ENCODE measurements at regions not wholly inside any gene's neighbourhood (a gene's known extent, or its start where the extent isn't known, plus 50 kb on each side); places are given as distances from the start of the nearest gene placed in this dataset.

GRCh38 chr1:239757716-239758115 is 334.0 kb upstream of the FMN2 start:
- DNase-seq (ENCODE audit: low read depth): no peak
- no peak overlapping the region for H3K4me3 ChIP-seq (ENCODE audit: low read depth, low read length)

- H3K4me3 ChIP-seq (ENCODE audit: low read depth, low read length): no peak overlapping the region
Observed at GRCh38 chr1:239758756-239759155, 332.9 kb upstream of the FMN2 start.

GRCh38 chr1:239761509-239761908 is 330.2 kb upstream of the FMN2 start:
- no peak for DNase-seq (ENCODE audit: low read depth)
- no peak overlapping the region for H3K4me3 ChIP-seq (ENCODE audit: low read depth, low read length)

More at GRCh38 chr1:239758756-239759155, 332.9 kb upstream of the FMN2 start:
- no peak for DNase-seq (ENCODE audit: low read depth)

GRCh38 chr1:239763850-239764249 is 327.8 kb upstream of the FMN2 start:
- DNase-seq (ENCODE audit: low read depth): no peak
- H3K4me3 ChIP-seq (ENCODE audit: low read depth, low read length): no peak overlapping the region

GRCh38 chr1:239764546-239764945 is 327.1 kb upstream of the FMN2 start:
- H3K4me3 ChIP-seq (ENCODE audit: low read depth, low read length): no peak overlapping the region
- no peak for DNase-seq (ENCODE audit: low read depth)

GRCh38 chr1:239765163-239765562 is 326.5 kb upstream of the FMN2 start:
- DNase-seq (ENCODE audit: low read depth): no peak
- no peak overlapping the region for H3K4me3 ChIP-seq (ENCODE audit: low read depth, low read length)

GRCh38 chr1:239771550-239771949 is 320.1 kb upstream of the FMN2 start:
- DNase-seq (ENCODE audit: low read depth): no peak
- H3K4me3 ChIP-seq (ENCODE audit: low read depth, low read length): no peak overlapping the region

- no peak for DNase-seq (ENCODE audit: low read depth)
- H3K4me3 ChIP-seq (ENCODE audit: low read depth, low read length): no peak overlapping the region
Observed at GRCh38 chr1:239772446-239772845, 319.2 kb upstream of the FMN2 start.

GRCh38 chr1:239775466-239775865 is 316.2 kb upstream of the FMN2 start:
- no peak overlapping the region for H3K4me3 ChIP-seq (ENCODE audit: low read depth, low read length)
- DNase-seq (ENCODE audit: low read depth): no peak

GRCh38 chr1:239778208-239778813 is 313.4 kb upstream of the FMN2 start:
- DNase-seq (ENCODE audit: low read depth): no peak
- H3K4me3 ChIP-seq (ENCODE audit: low read depth, low read length): no peak overlapping the region

GRCh38 chr1:239779962-239780361 is 311.7 kb upstream of the FMN2 start:
- no peak for DNase-seq (ENCODE audit: low read depth)
- H3K4me3 ChIP-seq (ENCODE audit: low read depth, low read length): no peak overlapping the region

GRCh38 chr1:239784896-239785295 is 306.8 kb upstream of the FMN2 start:
- DNase-seq (ENCODE audit: low read depth): no peak
- no peak overlapping the region for H3K4me3 ChIP-seq (ENCODE audit: low read depth, low read length)

- DNase-seq (ENCODE audit: low read depth): no peak
Observed at GRCh38 chr1:239785576-239785975, 306.1 kb upstream of the FMN2 start.

GRCh38 chr1:239786464-239786863 is 305.2 kb upstream of the FMN2 start:
- H3K4me3 ChIP-seq (ENCODE audit: low read depth, low read length): no peak overlapping the region
- no peak for DNase-seq (ENCODE audit: low read depth)

More at GRCh38 chr1:239785576-239785975, 306.1 kb upstream of the FMN2 start:
- no peak overlapping the region for H3K4me3 ChIP-seq (ENCODE audit: low read depth, low read length)

GRCh38 chr1:239792157-239792556 is 299.5 kb upstream of the FMN2 start:
- DNase-seq (ENCODE audit: low read depth): no peak
- H3K4me3 ChIP-seq (ENCODE audit: low read depth, low read length): no peak overlapping the region

GRCh38 chr1:239795304-239795703 is 296.4 kb upstream of the FMN2 start:
- no peak for DNase-seq (ENCODE audit: low read depth)
- H3K4me3 ChIP-seq (ENCODE audit: low read depth, low read length): no peak overlapping the region

GRCh38 chr1:239799617-239800016 is 292.1 kb upstream of the FMN2 start:
- DNase-seq (ENCODE audit: low read depth): no peak
- H3K4me3 ChIP-seq (ENCODE audit: low read depth, low read length): no peak overlapping the region

- no peak overlapping the region for H3K4me3 ChIP-seq (ENCODE audit: low read depth, low read length)
- DNase-seq (ENCODE audit: low read depth): no peak
Observed at GRCh38 chr1:239800861-239801260, 290.8 kb upstream of the FMN2 start.

- H3K4me3 ChIP-seq (ENCODE audit: low read depth, low read length): no peak overlapping the region
Observed at GRCh38 chr1:239802275-239802674, 289.4 kb upstream of the FMN2 start.

GRCh38 chr1:239803781-239804180 is 287.9 kb upstream of the FMN2 start:
- DNase-seq (ENCODE audit: low read depth): no peak
- H3K4me3 ChIP-seq (ENCODE audit: low read depth, low read length): no peak overlapping the region

More at GRCh38 chr1:239802275-239802674, 289.4 kb upstream of the FMN2 start:
- DNase-seq (ENCODE audit: low read depth): no peak

- no peak for DNase-seq (ENCODE audit: low read depth)
- no peak overlapping the region for H3K4me3 ChIP-seq (ENCODE audit: low read depth, low read length)
Observed at GRCh38 chr1:239804266-239804665, 287.4 kb upstream of the FMN2 start.

GRCh38 chr1:239805042-239805441 is 286.6 kb upstream of the FMN2 start:
- DNase-seq (ENCODE audit: low read depth): no peak
- H3K4me3 ChIP-seq (ENCODE audit: low read depth, low read length): no peak overlapping the region
